Skeletal muscle satellite cell (primary cell): ENCODE measurements at regions not wholly inside any gene's neighbourhood (a gene's known extent, or its start where the extent isn't known, plus 50 kb on each side); places are given as distances from the start of the nearest gene placed in this dataset.
A peak's percentile ranks its signal among the peaks of the same experiment; 100 is the strongest.
"Not testable (repeated sequence)": the region's sequence is repeated elsewhere in the genome, so short reads cannot be mapped to it uniquely, and the experiment has no call there.

Experiments
- H3K27me3 ChIP-seq: 2 replicates; pipeline ENCODE4 v1.7.0; 2013; ENCODE audit warnings: low read length; ENCODE audit not compliant: control insufficient read depth, insufficient read depth
- H3K36me3 ChIP-seq: 2 replicates; pipeline ENCODE4 v1.7.0; 2013; ENCODE audit warnings: mild to moderate bottlenecking, control low read depth, low read length; ENCODE audit not compliant: insufficient read depth
- H3K4me1 ChIP-seq: 2 replicates; pipeline ENCODE4 v1.7.0; 2013; ENCODE audit warnings: low read length; ENCODE audit not compliant: control insufficient read depth, insufficient read depth
- H3K4me2 ChIP-seq: 2 replicates; pipeline ENCODE4 v1.7.0; 2013; ENCODE audit warnings: mild to moderate bottlenecking, low read length
- H3K4me3 ChIP-seq: 2 replicates; pipeline ENCODE4 v1.7.0; 2013; ENCODE audit warnings: low read length
- H3K9ac ChIP-seq: 2 replicates; pipeline ENCODE4 v1.7.0; 2013; ENCODE audit warnings: mild to moderate bottlenecking, low read depth, low read length, moderate library complexity
- H3K9me3 ChIP-seq: replicated peaks from 2 replicates; pipeline ENCODE4 v1.7.0; 2013; ENCODE audit warnings: mild to moderate bottlenecking, control low read depth, low read length

DNA sequence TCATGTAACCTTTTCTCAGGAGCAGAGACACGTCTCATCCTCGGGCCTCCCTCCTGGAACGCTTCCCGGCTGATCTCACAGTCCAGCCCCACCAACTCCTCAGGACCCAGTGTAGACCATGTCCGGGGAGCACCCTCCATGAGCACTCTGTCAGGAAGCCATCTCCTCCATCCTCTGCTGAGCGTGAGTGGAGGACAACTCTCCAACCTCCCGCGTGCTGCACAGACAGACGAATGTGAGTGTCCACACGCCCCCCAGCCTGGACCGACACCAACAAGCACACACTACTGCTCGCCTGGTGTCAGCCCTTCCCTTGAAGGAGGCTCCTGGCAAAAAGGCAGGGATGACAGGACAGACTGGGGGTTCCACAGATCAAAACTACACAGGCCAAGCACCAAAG is 86.6 kb downstream of the SHANK2 start:
- Histone ChIP-seq H3K4me1 (no peaks in the 10 kb centered on the region), H3K9me3 (no peaks in the 10 kb centered on the region), H3K4me2 (no peak overlapping the region), H3K4me3 (no peak overlapping the region), H3K27me3 (no peaks in the 10 kb centered on the region), H3K9ac (no peak overlapping the region), H3K36me3 (no peaks in the 10 kb centered on the region)

DNA sequence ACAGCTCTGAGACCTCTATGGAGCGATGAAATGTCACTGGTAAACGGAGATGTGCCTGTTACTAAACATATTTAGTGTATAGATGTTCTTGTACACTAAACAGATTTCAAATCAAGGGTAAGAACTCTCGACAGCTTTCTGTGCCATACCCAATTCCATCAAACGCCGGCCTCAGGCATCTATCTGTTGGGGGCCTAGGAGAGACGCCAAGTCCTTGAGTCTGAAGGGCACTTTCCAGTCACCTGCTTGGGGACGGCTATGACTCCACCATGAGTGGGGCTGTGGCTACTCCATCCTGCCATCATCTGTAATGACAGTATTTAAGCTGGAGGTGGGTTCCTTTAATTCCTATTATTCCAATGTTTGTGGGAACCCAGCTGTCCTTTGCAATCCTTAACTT is 87.8 kb downstream of the SHANK2 start:
- Histone ChIP-seq H3K27me3 (no peaks in the 10 kb centered on the region), H3K36me3 (no peaks in the 10 kb centered on the region), H3K9me3 (no peaks in the 10 kb centered on the region), H3K9ac (no peak overlapping the region), H3K4me1 (no peaks in the 10 kb centered on the region), H3K4me2 (no peak overlapping the region), H3K4me3 (no peak overlapping the region)

DNA sequence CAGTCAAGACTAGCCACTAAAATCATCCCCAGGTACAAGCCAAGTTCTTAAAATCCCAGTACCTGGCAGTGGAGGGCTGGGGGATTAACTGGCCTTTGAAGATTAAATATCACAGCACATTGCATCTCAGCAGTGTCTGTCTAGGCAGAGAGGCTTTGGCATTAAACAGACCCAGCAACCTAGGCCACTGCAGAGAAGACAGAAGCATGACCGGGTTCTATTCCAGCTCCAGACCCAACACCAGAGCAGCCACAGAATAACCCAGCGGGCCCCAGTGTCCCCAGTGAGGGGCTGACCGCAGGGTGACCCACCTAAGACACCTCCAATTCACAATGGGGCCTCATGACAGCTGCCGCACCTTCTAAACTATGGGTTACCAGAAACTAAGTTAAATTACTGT is 88.2 kb downstream of the SHANK2 start:
- no peaks in the 10 kb centered on the region for H3K4me1 ChIP-seq
- no peak overlapping the region for H3K9ac ChIP-seq
- no peaks in the 10 kb centered on the region for H3K36me3 ChIP-seq
- H3K4me2 ChIP-seq = no peak overlapping the region
- no peaks in the 10 kb centered on the region for H3K9me3 ChIP-seq
- no peak overlapping the region for H3K4me3 ChIP-seq
- no peaks in the 10 kb centered on the region for H3K27me3 ChIP-seq

DNA sequence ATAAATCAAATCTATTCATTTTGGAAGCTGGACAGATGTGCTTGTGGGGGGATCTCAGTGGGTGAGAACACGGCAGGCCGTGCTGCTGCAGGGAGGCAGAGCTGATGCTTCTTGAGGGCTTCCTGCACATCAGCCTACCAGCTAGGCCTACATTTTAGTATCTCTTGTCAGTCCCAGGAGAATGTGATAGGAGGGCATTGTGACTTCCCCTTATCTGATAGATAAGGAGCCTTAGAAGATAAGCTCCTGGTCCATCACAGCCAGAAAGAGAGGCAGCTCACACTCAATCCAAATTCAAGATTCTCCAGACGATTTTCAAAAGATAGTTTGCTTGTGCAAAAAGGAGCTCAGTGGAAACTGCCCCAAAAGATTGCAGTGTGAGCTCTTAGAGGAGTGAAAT is 89.0 kb downstream of the SHANK2 start:
- Histone ChIP-seq H3K4me2 (no peak overlapping the region), H3K9me3 (no peaks in the 10 kb centered on the region), H3K4me3 (no peak overlapping the region), H3K9ac (no peak overlapping the region), H3K4me1 (no peaks in the 10 kb centered on the region), H3K27me3 (no peaks in the 10 kb centered on the region), H3K36me3 (no peaks in the 10 kb centered on the region)

DNA sequence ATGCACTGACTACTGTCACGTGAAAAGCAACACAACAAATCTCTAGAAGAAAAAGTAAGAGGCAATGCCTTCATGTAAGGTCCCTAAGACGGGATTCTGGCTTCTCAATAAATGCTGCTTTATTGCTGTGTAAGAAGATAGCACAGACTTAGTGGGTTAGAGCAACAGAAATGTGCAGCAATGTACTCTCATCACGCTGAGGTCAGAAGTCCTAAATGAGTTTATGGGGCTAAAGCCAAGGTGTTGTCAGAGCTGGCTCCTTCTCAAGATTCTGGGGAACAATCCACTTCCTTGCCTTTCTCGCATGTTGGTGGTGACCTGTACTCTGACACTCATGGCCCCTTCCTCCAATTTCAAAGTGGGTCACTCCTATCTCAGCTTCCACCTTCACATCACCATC is 93.4 kb downstream of the SHANK2 start:
- H3K36me3 ChIP-seq = no peaks in the 10 kb centered on the region
- no peaks in the 10 kb centered on the region for H3K27me3 ChIP-seq
- H3K9me3 ChIP-seq = no peaks in the 10 kb centered on the region
- H3K4me2 ChIP-seq = no peak overlapping the region
- H3K4me1 ChIP-seq = no peaks in the 10 kb centered on the region
- no peak overlapping the region for H3K9ac ChIP-seq
- no peak overlapping the region for H3K4me3 ChIP-seq

DNA sequence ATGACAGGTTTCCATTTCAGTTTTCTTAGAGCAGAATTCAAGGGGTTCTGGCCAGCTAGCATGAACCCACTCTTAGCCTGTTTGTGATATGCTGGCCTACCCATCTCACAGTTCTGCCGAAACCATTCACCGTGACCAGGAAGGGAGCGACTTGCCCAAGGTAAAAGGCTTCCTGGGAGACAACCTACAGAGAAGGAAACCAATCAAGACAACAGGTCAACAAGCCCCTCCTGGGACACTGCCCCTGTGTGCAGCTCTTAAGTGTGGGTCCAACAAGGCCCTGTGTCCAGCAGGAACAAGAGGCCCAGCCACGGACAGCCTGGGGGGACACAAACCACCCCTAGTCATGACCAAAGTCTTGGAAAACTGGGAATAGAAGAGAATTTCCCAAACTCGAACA is 94.7 kb downstream of the SHANK2 start:
- not testable (repeated sequence) for H3K36me3 ChIP-seq, H3K4me1 ChIP-seq, H3K9ac ChIP-seq, H3K4me3 ChIP-seq, H3K27me3 ChIP-seq, H3K4me2 ChIP-seq, H3K9me3 ChIP-seq

DNA sequence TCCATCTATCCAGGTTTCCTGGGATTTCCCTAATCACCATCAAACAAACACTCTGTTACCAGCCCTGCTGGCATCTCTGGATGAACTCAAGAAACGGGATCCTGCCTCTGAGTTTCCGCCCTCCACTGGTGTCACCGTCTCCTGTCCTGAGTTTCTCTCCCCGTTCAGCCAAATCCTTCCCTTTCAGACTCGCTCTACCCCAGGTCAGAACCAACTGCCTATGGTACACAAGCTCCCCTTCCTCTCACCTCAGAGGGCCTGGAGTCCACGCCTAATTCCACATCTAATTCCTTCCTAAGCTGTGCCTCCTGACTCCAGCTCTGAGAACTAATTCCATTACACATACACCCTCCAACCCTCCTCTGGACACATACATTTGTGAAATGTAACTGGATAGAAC is 96.1 kb downstream of the SHANK2 start:
- no peaks in the 10 kb centered on the region for H3K9me3 ChIP-seq
- H3K9ac ChIP-seq = no peak overlapping the region
- H3K4me2 ChIP-seq = no peak overlapping the region
- H3K27me3 ChIP-seq = no peaks in the 10 kb centered on the region
- no peaks in the 10 kb centered on the region for H3K36me3 ChIP-seq
- peaks cover 8% of the 10 kb centered on the region for H3K4me1 ChIP-seq
- no peak overlapping the region for H3K4me3 ChIP-seq

DNA sequence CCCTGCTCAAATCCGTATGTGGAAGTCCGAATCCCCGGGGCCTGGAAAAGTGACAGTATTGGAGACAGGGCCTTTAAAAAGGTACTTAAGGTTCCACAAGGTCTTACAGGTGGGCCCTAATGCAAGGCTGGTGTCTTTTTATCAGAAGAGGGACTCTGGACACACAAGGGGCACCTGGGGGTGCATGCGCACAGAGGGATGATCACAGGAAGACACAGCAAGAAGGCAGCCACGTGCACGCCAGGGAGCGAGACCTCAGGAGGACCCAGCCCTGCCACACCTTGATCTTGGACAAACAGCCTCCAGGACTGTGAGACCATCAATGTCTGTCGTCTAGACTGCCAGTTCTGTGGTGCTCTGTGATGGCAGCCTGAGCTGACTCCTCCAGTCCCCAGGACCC is 96.5 kb downstream of the SHANK2 start:
- no peaks in the 10 kb centered on the region for H3K9me3 ChIP-seq
- H3K27me3 ChIP-seq = no peaks in the 10 kb centered on the region
- peaks cover 8% of the 10 kb centered on the region for H3K4me1 ChIP-seq
- no peak overlapping the region for H3K9ac ChIP-seq
- H3K4me2 ChIP-seq = no peak overlapping the region
- no peaks in the 10 kb centered on the region for H3K36me3 ChIP-seq
- no peak overlapping the region for H3K4me3 ChIP-seq

DNA sequence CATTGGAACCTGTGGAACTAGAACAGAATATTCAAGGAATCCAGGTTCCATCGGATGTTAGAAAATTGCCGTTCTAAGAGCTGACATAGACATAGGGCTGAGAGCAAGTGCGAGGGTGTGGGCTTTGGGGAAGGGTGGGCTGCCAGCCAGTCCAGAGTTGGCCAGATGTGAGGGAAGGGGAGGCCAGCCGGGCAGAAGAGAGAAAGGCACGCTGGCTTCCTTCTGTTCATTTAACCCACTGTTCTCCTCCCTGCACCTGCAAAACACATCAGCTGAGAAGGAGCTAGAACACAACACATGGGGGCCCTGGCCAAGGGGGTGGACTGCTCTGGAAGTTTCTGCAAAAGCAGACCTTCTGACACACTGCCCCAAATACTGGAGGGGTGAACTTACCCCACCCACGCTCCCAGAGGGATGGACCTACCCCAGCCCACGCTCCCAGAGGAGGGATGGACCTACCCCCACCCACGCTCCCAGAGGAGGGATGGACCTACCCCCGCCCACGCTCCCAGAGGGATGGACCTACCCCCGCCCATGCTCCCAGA is 98.0 kb downstream of the SHANK2 start:
- H3K4me2 ChIP-seq = no peak overlapping the region
- no peaks in the 10 kb centered on the region for H3K27me3 ChIP-seq
- H3K9me3 ChIP-seq = no peaks in the 10 kb centered on the region
- H3K4me1 ChIP-seq = peaks cover 8% of the 10 kb centered on the region
- H3K36me3 ChIP-seq = no peaks in the 10 kb centered on the region
- H3K4me3 ChIP-seq = no peak overlapping the region
- no peak overlapping the region for H3K9ac ChIP-seq

DNA sequence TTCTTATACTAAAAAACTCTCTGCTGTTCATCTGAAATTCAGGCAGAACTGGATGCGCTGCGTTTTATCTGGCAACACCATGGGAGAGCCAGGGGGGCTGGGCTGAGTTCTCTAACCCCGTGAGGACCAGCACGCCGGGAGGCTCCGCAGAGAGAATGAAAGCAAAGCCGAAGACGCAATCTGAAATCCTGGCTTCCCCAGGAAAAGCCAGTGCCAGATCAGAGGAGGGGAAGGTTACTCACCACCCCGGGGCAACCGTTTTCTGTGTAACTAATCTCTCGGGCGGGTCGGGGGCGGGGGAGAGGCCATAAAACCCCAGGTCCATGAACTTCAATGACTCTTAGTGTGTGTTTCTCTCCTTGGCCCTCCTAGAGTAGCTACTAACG is 99.4 kb downstream of the SHANK2 start:
- Histone ChIP-seq H3K4me2 (peak overlapping the region; percentile 74), H3K27me3 (no peaks in the 10 kb centered on the region), H3K36me3 (no peaks in the 10 kb centered on the region), H3K4me3 (peak overlapping the region; percentile 58), H3K9ac (peak overlapping the region; percentile 49), H3K9me3 (no peaks in the 10 kb centered on the region), H3K4me1 (peaks cover 8% of the 10 kb centered on the region)

DNA sequence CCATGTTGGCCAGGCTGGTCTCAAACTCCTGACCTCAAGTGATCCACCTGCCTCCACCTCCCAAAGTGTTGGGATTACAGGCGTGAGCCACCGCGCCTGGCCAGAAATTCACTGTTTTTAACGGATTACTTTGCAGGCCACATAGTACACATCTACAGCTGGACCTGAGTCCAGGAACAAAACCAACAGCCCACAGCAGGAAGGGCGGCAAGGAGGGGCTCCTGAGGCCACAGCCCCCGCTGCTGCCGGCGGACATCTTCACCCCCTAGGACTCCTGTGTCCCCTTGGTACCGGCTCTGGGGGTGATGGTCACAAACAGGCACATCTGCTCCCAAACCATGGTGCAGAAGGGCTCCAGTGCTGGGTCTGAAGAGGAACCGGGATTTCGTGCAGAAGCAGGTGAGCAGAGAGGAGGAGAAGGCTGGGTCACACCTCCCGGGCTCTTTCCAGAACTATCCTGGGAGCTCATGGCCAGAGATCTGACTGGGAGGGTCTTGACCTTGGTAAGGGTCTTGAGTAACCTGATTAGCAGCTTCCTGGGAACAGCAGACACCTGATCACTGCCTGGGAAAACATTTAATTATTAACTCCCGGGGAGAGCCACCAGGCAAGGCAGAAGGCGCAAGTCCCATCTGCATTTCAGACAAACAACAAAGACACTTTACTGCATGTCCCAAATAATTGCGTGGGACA is 99.9 kb downstream of the SHANK2 start:
- Histone ChIP-seq H3K9ac (peak overlapping the region; percentile 49), H3K4me2 (peak overlapping the region; percentile 74), H3K4me3 (peak overlapping the region; percentile 58)
- H3K36me3 ChIP-seq, H3K4me1 ChIP-seq, H3K27me3 ChIP-seq, H3K9me3 ChIP-seq: not testable (repeated sequence)

DNA sequence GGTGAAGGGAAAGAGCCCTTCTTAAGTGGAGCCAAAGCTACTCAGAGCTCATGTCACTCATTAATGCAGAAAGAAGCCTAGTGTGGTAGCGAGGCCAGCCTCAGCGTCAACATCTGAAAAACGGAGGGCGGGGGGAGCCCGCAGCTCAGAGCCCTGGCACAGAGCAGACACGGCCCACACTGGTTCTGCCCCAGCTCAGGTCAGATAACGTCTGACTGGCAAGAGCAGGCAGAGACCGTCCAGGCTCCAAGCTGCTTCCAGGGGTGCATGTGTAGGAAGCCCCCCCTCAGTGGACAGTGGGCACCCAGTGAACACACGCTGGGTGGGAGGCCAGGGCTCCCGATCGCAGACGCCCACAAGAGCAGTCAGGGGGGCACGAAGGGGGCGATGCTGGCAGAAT is 100.8 kb downstream of the SHANK2 start:
- peaks cover 8% of the 10 kb centered on the region for H3K4me1 ChIP-seq
- no peak overlapping the region for H3K4me2 ChIP-seq
- H3K36me3 ChIP-seq = no peaks in the 10 kb centered on the region
- no peaks in the 10 kb centered on the region for H3K9me3 ChIP-seq
- H3K4me3 ChIP-seq = no peak overlapping the region
- H3K9ac ChIP-seq = no peak overlapping the region
- H3K27me3 ChIP-seq = no peaks in the 10 kb centered on the region
